CD4-positive, alpha-beta T cell treated with Interleukin-15 for 1 hour (primary cell): ENCODE measurements at regions not wholly inside any gene's neighbourhood (a gene's known extent, or its start where the extent isn't known, plus 50 kb on each side); places are given as distances from the start of the nearest gene placed in this dataset.
"Not testable (repeated sequence)": the region's sequence is repeated elsewhere in the genome, so short reads cannot be mapped to it uniquely, and the experiment has no call there.

ENCODE experiments used
- DNase-seq: peaks from one replicate; pipeline ENCODE4 v3.0.0-alpha.2; 2020

GRCh38 chr2:136715146-136715545 lies 50.2 kb upstream of the THSD7B start:
- no peak for DNase-seq

DNA sequence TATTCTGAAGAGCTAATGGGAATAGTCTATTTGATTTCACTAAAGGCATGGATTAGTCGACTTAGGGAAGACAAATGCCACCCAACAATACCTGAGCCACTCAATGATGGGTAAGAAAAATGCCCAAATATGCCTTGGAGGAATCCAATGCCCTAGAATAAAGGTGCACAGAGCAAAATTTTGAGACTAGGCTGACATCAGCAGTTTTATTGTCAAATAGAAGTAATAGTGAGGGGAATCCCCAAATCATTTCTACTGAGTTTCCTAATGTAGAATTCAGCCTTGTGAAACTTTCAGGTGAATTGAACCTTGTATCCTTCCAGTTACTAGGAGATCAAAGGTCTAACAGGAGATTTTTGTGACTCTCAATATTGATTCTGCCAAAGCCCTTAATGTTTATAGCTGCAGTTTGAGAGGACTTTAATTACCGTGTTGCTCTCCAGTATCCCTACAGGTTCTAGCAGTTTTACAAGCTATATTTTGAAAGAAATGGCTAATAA lies 50.8 kb upstream of the THSD7B start:
- DNase-seq = no peak

DNA sequence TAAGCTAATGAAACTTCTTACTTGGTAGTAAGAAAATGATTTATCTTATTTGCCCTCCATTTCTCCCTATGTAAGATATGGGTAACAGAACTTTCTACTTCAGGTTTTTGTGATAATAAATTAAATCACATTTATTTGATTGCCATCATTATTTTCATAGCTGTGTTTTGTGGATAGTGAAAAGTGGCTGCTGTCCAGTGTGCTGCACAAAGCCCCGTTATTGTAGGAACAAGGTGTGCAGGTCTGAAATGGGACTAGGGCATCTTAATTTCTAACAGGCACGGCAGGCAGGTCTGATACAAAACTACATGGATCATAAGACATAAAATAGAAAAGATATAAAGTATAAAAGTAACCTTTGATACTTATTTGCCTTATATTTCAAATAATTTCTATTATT lies 51.6 kb upstream of the THSD7B start:
- no peak for DNase-seq

GRCh38 chr2:136705336-136705735 lies 60.0 kb upstream of the THSD7B start:
- DNase-seq = no peak

- DNase-seq = no peak
Measured at GRCh38 chr2:136703214-136703613, 62.1 kb upstream of the THSD7B start.

DNA sequence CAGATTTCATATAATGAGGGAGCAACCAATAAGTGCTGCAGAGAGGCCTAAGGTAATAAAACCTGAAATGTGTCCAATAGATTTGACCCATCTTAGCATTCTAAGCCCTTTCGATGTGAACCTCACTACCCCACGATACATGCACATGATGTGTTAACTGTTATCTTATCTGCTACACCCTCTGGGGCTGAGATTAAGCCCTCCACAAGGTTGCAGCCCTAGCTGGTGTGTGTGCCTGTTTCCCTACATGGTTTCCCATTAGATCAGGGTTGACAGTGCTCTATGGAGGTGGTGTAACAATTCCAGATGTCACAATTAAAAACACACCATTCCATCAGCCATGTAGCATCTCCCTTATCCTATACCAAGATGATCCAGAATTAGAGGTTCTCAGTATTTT lies 68.9 kb upstream of the THSD7B start:
- no peak for DNase-seq

- no peak for DNase-seq
Measured at GRCh38 chr2:136693966-136694365, 71.4 kb upstream of the THSD7B start.

DNA sequence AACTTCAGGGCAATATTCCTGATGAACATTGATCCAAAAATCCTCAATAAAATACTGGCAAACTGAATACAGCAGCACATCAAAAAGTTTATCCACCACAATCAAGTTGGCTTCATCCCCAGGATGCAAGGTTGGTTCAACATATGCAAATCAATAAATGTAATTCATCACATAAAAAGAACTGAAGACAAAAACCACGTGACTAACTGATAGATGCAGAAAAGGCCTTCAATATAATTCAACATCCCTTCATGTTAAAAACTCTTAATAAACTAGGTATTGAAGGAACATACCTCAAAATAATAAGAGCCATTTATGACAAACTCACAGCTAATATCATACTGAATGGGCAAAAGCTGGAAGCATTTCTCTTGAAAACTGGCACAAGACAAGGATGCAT lies 85.3 kb upstream of the THSD7B start:
- DNase-seq = not testable (repeated sequence)

DNA sequence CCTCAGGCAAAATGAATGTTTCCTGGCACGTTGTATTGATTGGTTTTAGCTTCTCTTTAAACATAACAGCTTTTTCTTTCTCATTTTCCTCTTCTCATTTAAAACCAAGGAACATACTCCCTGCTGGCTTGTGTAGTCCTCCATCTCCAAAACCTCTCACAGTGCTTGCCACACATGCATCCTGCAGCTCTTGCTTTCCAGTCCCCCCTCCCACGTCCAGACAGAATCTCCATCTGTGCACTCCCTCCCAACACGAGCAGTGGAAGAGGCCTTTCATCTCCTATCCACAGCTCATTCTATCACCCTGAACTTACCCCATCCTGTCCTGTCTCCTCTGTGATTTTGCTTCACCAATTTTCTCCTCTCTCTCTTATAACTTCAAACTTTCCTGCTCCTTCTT lies 99.6 kb upstream of the THSD7B start:
- no peak for DNase-seq

GRCh38 chr2:136664713-136665405 lies 100.5 kb upstream of the THSD7B start:
- no peak for DNase-seq

DNA sequence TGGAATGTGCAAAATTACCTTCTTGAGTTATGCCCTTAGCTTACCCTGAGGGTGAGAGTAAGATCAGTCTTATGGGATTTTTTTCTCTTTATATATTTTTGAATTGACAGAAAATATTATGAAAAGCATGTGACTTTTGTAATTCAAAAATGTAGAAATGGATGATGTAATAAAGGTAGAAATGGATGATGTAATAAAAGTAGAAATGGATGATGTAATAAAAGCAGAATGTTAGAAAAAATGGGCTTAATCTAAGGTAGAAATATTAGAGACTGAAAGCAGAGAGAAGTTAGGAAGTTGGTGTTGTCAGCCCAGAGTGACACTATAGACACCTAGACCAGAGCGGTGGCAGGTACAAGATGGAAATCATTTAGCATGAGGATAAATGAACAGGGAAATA lies 107.1 kb upstream of the THSD7B start:
- DNase-seq = no peak

DNA sequence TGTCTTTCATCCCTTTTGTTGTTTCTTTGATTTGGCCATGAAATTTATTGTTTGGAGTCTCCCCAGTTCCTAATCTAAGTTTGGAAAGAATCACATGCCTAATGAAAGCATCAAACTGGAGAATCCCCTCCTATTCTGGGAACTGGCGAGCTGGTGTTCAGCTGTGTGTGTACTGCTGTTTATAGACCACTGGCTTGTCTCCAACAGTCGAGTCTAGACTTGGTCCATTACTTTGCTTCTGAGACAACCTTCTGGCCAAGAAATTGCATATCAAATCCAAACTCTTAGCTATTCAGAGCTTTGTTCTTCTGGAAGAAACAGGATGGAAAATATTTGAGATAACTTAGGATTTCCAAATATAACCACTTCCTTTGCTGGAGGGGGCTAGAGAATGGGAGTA lies 111.5 kb upstream of the THSD7B start:
- DNase-seq = no peak

GRCh38 chr2:136651456-136652010 lies 113.8 kb upstream of the THSD7B start:
- DNase-seq = no peak

GRCh38 chr2:136647039-136647438 lies 118.3 kb upstream of the THSD7B start:
- no peak for DNase-seq

DNA sequence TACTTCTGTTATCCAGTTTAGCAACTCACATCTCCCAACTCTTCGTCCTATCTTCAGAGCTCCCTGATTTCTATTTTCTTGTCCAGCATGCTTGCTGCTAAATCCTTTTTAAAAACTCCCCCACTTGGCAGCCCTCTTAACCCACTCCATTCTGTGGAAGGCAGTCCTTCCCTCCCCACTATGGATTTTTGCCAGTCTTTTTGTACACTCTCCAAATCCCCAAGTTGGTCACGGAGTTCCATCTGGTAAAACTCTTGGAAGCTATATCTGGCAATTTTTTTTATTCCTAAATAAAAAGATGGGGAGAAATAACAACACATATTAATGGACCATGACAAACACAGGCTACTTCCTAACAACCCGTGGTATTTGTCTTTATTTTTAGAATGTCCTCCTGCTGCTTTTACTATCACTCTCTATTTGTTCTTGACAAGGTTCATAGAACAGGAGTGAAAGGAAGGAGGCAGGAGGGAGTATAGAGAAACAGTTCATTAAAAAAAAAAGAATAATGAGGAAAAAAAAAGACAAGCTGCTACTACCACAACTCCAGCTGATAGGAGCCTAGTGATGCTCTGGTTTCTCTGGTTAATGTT lies 120.0 kb upstream of the THSD7B start:
- DNase-seq = no peak

DNA sequence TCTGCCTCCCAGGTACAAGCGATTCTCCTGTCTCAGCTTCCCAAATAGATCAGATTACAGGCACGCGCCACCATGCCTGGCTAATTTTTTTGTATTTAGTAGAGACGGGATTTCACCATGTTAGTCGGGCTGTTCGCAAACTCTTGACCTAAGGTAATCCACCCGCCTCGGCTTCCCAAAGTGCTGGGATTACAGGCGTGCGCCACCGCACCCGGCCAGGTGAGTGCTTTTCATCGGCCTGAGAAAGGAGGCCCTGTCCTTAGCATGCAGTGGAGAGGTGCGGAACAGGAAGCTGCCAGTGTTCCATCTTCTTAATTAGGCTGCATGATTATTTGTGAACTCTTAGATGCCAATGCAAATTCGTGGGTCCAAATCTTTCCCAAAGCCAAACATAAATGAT lies 125.7 kb upstream of the THSD7B start:
- no peak for DNase-seq

DNA sequence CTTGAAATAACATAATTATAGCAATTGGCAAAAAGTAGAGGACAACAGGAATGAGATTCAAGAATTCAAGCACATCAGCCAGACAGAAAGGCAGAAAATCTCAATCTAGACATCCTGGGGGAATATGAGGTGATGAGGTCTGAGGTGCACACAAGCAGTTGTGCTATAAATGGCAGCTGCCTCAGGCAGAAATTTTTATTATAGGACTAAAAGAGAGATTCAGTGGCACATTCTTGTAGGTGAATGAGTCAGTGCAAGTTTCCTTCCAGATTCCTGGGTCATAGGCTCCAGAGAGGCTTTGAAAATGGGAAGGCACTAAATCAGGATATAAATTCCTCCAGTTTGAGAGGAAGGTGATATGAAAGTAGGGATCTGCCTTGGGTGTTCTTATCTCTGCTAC lies 127.2 kb upstream of the THSD7B start:
- DNase-seq = no peak

DNA sequence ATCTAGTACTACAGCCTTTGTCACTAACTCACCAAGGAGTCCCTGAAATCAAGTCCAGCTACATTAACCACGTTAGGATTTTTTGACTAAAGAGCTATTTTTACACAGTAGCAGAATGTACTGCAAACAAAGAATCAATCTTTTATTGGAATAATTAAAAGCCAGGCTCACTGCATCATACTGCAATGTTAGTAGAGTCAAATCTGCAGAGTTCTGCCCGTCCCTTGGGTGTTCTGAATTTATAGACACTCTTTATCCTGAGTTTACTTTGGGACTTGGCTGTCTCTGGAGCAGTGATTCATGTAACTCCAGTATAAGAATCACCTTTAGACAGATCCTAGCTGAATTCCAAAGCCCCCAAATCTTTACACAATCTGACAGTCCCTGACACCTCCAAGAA lies 127.9 kb upstream of the THSD7B start:
- no peak for DNase-seq

GRCh38 chr2:136628490-136628889 lies 136.9 kb upstream of the THSD7B start:
- no peak for DNase-seq

- DNase-seq = no peak
Measured at GRCh38 chr2:136613096-136613495, 152.2 kb upstream of the THSD7B start.

GRCh38 chr2:136612079-136612478 lies 153.3 kb upstream of the THSD7B start:
- no peak for DNase-seq

DNA sequence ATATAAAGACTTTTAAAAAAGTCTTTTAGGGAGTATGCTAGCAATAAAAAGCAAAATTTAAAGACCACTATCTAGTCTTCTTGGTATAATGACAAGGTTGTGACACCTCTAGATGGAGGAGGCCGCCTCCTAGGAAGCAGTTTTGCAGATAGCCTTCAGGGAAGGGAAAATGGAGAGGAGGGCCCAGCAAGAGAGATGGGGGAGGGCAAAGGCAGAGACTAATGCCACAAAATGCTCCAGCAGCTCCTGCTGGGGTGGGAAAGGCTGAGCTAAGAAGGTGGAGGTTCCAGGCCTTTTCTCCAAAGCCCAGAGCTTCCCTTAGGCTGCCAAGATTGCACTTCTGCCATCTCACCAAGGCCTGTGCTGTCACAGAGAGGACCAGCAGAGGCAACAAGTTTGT lies 153.9 kb upstream of the THSD7B start:
- no peak for DNase-seq

DNA sequence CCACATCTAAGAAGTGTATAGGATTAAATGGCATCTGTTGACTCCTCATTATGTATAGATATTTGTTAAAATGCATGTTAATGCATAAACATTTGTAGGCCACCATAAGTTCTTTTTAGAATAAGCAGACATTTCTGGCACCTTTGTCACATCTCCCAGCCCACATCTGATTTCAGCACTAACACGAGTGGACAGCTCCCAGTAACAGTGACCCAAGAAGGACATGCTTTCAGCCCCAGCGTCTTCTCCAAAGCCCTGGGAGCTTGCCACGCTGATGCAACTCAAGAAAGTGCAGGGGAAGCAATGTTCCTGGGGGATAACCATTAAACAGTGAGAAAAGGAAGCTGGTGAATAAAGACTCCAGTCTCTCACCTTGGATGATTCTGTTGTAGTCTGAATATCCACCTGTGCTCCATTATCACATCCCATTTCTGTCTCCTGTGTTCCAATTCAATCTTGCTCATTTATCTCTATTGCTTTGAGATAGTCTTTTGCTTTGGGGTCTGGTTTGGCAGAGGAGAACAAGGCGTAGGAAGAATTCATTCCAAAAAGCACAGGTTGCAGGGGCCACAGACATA lies 182.6 kb upstream of the THSD7B start:
- DNase-seq = no peak

DNA sequence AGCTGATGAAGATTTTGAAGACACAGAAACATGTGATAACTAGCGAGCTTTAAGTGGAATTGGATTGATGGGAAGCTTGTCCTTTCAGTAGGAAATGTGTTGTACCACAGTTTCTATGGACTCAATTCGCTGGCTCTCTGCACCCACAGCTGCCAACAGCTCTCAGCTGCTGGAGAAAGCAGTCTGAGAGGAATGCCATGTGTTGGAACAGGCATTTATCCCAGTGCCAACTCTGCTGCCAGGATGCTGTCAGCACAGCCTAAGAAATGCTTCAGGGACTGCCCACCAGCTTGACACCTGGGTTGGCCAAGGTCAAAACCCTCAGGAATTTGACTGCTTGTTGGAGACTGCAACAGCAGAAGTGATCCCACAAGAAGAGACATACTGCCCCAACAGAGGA lies 193.0 kb upstream of the THSD7B start:
- DNase-seq = no peak
